ENCODE measurements at regions not wholly inside any gene's neighbourhood (a gene's known extent, or its start where the extent isn't known, plus 50 kb on each side); places are given as distances from the start of the nearest gene placed in this dataset.

DNA sequence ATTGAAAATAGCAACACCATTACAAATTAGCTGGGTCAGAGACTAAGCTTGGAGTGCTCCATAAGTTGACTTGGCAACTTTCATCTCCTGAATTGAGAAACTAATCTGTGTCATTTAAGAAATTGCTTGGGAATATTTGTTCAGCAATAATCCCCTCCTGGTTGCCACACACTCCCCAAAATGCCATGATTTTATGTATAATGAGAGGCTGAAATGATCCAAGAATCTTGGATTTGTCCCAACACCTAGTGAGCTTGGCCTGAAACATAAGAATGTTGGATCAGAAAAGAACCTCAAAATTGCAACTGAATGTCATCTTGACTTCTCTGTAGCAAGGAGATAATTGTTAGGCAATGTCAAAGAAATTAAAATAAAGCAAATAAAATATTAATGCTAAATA lies 805.9 kb upstream of the ADAMTS5 start:
- ATAC-seq (ENCODE audit: low read depth) = no peak

DNA sequence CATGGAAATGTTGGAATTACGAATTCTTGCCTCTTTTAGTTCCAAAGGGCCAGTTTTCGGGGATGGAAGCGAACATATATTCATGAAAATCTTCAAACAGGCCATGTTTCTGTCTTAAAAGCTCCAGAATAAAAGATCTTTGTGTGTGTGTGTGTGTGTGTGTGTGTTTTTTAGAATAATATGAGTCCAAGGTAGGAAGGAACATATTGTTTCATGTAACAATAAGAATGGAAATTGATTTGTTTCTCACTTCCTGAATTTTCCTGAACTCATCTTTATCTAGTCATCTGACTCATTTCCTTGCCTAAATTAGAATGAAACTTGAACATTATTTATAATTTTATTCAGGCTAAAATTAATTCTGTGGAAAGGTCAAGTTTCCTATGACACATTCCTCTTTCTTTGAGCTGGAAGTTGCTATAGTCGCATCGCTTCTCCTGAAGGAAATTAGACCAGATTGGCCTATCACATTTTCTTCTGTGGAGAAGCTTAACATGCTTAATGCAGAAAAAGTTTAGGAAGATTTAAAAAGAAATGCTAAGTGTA lies 805.1 kb upstream of the ADAMTS5 start:
- no peaks in the 10 kb centered on the region for H3K4me1 Mint-ChIP-seq
- TF ChIP-seq, protein P1, sequence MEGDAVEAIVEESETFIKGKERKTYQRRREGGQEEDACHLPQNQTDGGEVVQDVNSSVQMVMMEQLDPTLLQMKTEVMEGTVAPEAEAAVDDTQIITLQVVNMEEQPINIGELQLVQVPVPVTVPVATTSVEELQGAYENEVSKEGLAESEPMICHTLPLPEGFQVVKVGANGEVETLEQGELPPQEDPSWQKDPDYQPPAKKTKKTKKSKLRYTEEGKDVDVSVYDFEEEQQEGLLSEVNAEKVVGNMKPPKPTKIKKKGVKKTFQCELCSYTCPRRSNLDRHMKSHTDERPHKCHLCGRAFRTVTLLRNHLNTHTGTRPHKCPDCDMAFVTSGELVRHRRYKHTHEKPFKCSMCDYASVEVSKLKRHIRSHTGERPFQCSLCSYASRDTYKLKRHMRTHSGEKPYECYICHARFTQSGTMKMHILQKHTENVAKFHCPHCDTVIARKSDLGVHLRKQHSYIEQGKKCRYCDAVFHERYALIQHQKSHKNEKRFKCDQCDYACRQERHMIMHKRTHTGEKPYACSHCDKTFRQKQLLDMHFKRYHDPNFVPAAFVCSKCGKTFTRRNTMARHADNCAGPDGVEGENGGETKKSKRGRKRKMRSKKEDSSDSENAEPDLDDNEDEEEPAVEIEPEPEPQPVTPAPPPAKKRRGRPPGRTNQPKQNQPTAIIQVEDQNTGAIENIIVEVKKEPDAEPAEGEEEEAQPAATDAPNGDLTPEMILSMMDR (IDR thresholded peaks at IDR 0.05) = no peak
- no peak for TF ChIP-seq EZH2 (IDR thresholded peaks at IDR 0.05; ENCODE audit: borderline replicate concordance, insufficient read depth, low read depth, low read length, poor library complexity, severe bottlenecking)
- H3K4me3 Mint-ChIP-seq = no peak overlapping the region
- H4K20me1 ChIP-seq (ENCODE audit: control insufficient read depth, insufficient read depth, low read length, poor library complexity, severe bottlenecking) = no peaks in the 10 kb centered on the region
- H3K4me2 ChIP-seq (replicated peaks; ENCODE audit: low read depth, low read length, poor library complexity, severe bottlenecking) = no peak overlapping the region
- H3K4me3 ChIP-seq (ENCODE audit: control extremely low read depth in 1 of 5, extremely low read depth in 1 of 5, insufficient read depth in 1 of 5, low read depth in 2 of 5, low read length in 4 of 5) = no peak overlapping the region
- no peaks in the 10 kb centered on the region for H3K36me3 ChIP-seq (replicated peaks in 1 of 2; ENCODE audit: control extremely low read depth in 1 of 2, control insufficient read depth in 1 of 2, extremely low read depth in 1 of 2, insufficient read depth in 2 of 2, low read length in 1 of 2)
- no peak overlapping the region for H3K27ac Mint-ChIP-seq
- peaks cover 0 to 2% (median 0%) of the 10 kb centered on the region in 3 donors for H3K9me3 ChIP-seq (ENCODE audit: control extremely low read depth in 1 of 3, control insufficient read depth in 2 of 3, insufficient read depth in 1 of 3, low read length in 2 of 3)
- ChIA-PET POLR2A (no interaction called here), CTCF (no interaction called here)
- WGBS (ENCODE audit: insufficient coverage) = 40% methylated on average over 1 of the region's 5 CpGs
- DNase-seq (no peak), ATAC-seq (ENCODE audit: low read depth) (no peak)
- H3K27me3 Mint-ChIP-seq = no peaks in the 10 kb centered on the region
- H3K79me2 ChIP-seq (ENCODE audit: control insufficient read depth, insufficient read depth, low read length) = no peaks in the 10 kb centered on the region
- no peak overlapping the region for H3K27ac ChIP-seq (ENCODE audit: low read length in 2 of 2)
- no peaks in the 10 kb centered on the region for H3K4me1 ChIP-seq (ENCODE audit: control insufficient read depth in 2 of 2, insufficient read depth in 2 of 2, low read length in 2 of 2)
- H3K9me3 Mint-ChIP-seq (ENCODE audit: insufficient read depth) = peaks cover 6% of the 10 kb centered on the region
- intact Hi-C loops (cut with micrococcal nuclease) = no loop called here
- no peak overlapping the region for H2AFZ ChIP-seq (ENCODE audit: insufficient read depth, low read depth, low read length, poor library complexity, severe bottlenecking)
- H3K9ac ChIP-seq (ENCODE audit: low read length) = no peak overlapping the region
- no peaks in the 10 kb centered on the region for H3K27me3 ChIP-seq (replicated peaks in 1 of 4; ENCODE audit: control extremely low read depth in 1 of 4, control insufficient read depth in 3 of 4, insufficient read depth in 4 of 4, low read length in 3 of 4)

More for the DNA sequence above, 805.9 kb upstream of the ADAMTS5 start:
- TF ChIP-seq EZH2 (IDR thresholded peaks at IDR 0.05; ENCODE audit: borderline replicate concordance, insufficient read depth, low read depth, low read length, poor library complexity, severe bottlenecking) = no peak
- TF ChIP-seq, protein P1 (IDR thresholded peaks at IDR 0.05) = no peak
- DNase-seq = no peak
- Histone ChIP-seq H3K27ac (ENCODE audit: low read length in 2 of 2) (no peak overlapping the region), H3K36me3 (replicated peaks in 1 of 2; ENCODE audit: control extremely low read depth in 1 of 2, control insufficient read depth in 1 of 2, extremely low read depth in 1 of 2, insufficient read depth in 2 of 2, low read length in 1 of 2) (no peaks in the 10 kb centered on the region), H3K9ac (ENCODE audit: low read length) (no peak overlapping the region), H4K20me1 (ENCODE audit: control insufficient read depth, insufficient read depth, low read length, poor library complexity, severe bottlenecking) (no peaks in the 10 kb centered on the region), H3K4me2 (replicated peaks; ENCODE audit: low read depth, low read length, poor library complexity, severe bottlenecking) (no peak overlapping the region), H3K27me3 (replicated peaks in 1 of 4; ENCODE audit: control extremely low read depth in 1 of 4, control insufficient read depth in 3 of 4, insufficient read depth in 4 of 4, low read length in 3 of 4) (no peaks in the 10 kb centered on the region), H3K79me2 (ENCODE audit: control insufficient read depth, insufficient read depth, low read length) (no peaks in the 10 kb centered on the region), H3K4me1 (ENCODE audit: control insufficient read depth in 2 of 2, insufficient read depth in 2 of 2, low read length in 2 of 2) (no peaks in the 10 kb centered on the region), H3K4me3 (ENCODE audit: control extremely low read depth in 1 of 5, extremely low read depth in 1 of 5, insufficient read depth in 1 of 5, low read depth in 2 of 5, low read length in 4 of 5) (no peak overlapping the region), H2AFZ (ENCODE audit: insufficient read depth, low read depth, low read length, poor library complexity, severe bottlenecking) (no peak overlapping the region), H3K9me3 (ENCODE audit: control extremely low read depth in 1 of 3, control insufficient read depth in 2 of 3, insufficient read depth in 1 of 3, low read length in 2 of 3) (peaks cover 0 to 8% (median 0%) of the 10 kb centered on the region in 3 donors)
- no peaks in the 10 kb centered on the region for H3K4me1 Mint-ChIP-seq
- ChIA-PET POLR2A (no interaction called here), CTCF (no interaction called here)
- intact Hi-C loops (cut with micrococcal nuclease) = no loop called here
- no peaks in the 10 kb centered on the region for H3K27me3 Mint-ChIP-seq
- no peak overlapping the region for H3K27ac Mint-ChIP-seq
- H3K9me3 Mint-ChIP-seq (ENCODE audit: insufficient read depth) = peaks cover 6% of the 10 kb centered on the region
- no peak overlapping the region for H3K4me3 Mint-ChIP-seq
